ENCODE measurements at regions not wholly inside any gene's neighbourhood (a gene's known extent, or its start where the extent isn't known, plus 50 kb on each side); places are given as distances from the start of the nearest gene placed in this dataset.
"Not testable (repeated sequence)": the region's sequence is repeated elsewhere in the genome, so short reads cannot be mapped to it uniquely, and the experiment has no call there.

GRCh38 chr13:33657274-33657673 is 160.7 kb upstream of the RFC3 start:
- DNase-seq (ENCODE audit: low read depth): no peak

GRCh38 chr13:33659466-33659865 is 158.5 kb upstream of the RFC3 start:
- H3K4me3 ChIP-seq (ENCODE audit: control insufficient read depth, low read depth, low read length): no peak overlapping the region
- no peak for DNase-seq (ENCODE audit: low read depth)
- TF ChIP-seq CTCF (IDR thresholded peaks at IDR 0.05; ENCODE audit: control insufficient read depth, insufficient read depth, low read depth, low read length, missing control alignments): no peak

More at GRCh38 chr13:33657274-33657673, 160.7 kb upstream of the RFC3 start:
- H3K4me3 ChIP-seq (ENCODE audit: control insufficient read depth, low read depth, low read length): no peak overlapping the region
- no peak for TF ChIP-seq CTCF (IDR thresholded peaks at IDR 0.05; ENCODE audit: control insufficient read depth, insufficient read depth, low read depth, low read length, missing control alignments)

- no peak for TF ChIP-seq CTCF (IDR thresholded peaks at IDR 0.05; ENCODE audit: control insufficient read depth, insufficient read depth, low read depth, low read length, missing control alignments)
- H3K4me3 ChIP-seq (ENCODE audit: control insufficient read depth, low read depth, low read length): no peak overlapping the region
- no peak for DNase-seq (ENCODE audit: low read depth)
Observed at GRCh38 chr13:33659894-33660293, 158.1 kb upstream of the RFC3 start.

- no peak for DNase-seq (ENCODE audit: low read depth)
- TF ChIP-seq CTCF (IDR thresholded peaks at IDR 0.05; ENCODE audit: control insufficient read depth, insufficient read depth, low read depth, low read length, missing control alignments): no peak
- H3K4me3 ChIP-seq (ENCODE audit: control insufficient read depth, low read depth, low read length): no peak overlapping the region
Observed at GRCh38 chr13:33662392-33662791, 155.6 kb upstream of the RFC3 start.

- H3K4me3 ChIP-seq (ENCODE audit: control insufficient read depth, low read depth, low read length): no peak overlapping the region
- TF ChIP-seq CTCF (IDR thresholded peaks at IDR 0.05; ENCODE audit: control insufficient read depth, insufficient read depth, low read depth, low read length, missing control alignments): no peak
- DNase-seq (ENCODE audit: low read depth): no peak
Observed at GRCh38 chr13:33665626-33666175, 152.2 kb upstream of the RFC3 start.

DNA sequence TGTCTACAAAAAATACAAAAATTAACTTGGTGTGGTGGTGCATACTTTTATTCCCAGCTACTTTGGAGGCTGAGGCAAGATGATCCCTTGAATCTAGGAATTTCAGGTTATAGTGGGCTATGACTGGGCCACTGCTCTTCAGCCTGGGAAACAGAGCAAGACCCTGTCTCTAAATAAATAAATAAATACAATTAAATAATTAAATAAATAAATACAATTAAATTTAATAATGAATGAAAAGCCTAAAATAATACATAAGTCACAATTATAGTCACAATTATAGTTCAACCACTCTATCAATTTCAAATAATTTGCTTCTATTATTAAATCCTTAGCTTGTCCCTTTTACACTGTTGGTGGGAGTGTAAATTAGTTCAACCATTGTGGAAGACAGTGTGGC is 146.4 kb upstream of the RFC3 start:
- DNase-seq (ENCODE audit: low read depth): no peak
- no peak overlapping the region for H3K4me3 ChIP-seq (ENCODE audit: control insufficient read depth, low read depth, low read length)
- TF ChIP-seq CTCF (IDR thresholded peaks at IDR 0.05; ENCODE audit: control insufficient read depth, insufficient read depth, low read depth, low read length, missing control alignments): no peak

- not testable (repeated sequence) for H3K4me3 ChIP-seq (ENCODE audit: control insufficient read depth, low read depth, low read length); DNase-seq (ENCODE audit: low read depth)
Observed at GRCh38 chr13:33672022-33672421, 145.9 kb upstream of the RFC3 start.
